ENCODE measurements at regions not wholly inside any gene's neighbourhood (a gene's known extent, or its start where the extent isn't known, plus 50 kb on each side); places are given as distances from the start of the nearest gene placed in this dataset.

DNA sequence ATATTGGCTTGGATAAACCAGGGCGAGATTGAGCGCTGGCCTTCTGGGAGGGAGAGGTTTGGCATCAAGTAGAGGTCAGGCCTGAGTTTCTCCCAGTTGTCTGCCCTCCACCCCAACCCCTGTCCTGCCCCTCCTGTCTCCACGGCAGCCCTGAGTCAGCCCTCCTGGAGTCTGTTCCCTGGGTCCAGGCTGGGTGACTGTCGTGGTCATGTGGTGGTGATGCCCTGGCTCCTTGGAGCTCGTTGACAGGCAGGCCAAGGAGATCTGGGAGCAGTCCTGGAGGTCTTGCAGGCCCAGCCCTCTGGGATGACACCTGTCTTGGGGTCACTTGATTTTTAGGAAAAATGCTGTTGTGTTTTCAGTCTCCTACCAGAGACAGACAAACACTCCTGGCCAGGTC lies 53.6 kb upstream of the PODXL start:
- DNase-seq (ENCODE audit: low spot score), result no peak

DNA sequence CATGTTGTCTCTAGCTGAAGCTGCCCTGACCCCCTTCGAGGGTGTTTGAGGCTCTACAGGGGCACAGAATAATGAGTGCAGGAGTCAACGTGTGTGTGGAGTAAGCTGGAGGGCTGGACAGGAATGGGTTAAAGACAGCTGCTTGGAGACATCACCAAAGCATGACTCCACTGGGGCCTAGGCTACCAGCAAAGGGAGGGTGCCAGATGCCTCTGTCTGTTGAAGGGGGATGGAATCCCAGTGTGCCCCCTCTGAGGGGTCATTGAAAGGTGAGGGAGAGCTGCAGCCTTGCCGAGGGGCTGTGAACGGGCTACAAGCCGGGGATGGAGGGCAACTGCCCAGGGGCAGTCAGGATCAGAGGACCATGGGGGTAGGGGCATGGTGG lies 51.7 kb upstream of the PODXL start:
- DNase-seq (ENCODE audit: low spot score), result no peak

DNA sequence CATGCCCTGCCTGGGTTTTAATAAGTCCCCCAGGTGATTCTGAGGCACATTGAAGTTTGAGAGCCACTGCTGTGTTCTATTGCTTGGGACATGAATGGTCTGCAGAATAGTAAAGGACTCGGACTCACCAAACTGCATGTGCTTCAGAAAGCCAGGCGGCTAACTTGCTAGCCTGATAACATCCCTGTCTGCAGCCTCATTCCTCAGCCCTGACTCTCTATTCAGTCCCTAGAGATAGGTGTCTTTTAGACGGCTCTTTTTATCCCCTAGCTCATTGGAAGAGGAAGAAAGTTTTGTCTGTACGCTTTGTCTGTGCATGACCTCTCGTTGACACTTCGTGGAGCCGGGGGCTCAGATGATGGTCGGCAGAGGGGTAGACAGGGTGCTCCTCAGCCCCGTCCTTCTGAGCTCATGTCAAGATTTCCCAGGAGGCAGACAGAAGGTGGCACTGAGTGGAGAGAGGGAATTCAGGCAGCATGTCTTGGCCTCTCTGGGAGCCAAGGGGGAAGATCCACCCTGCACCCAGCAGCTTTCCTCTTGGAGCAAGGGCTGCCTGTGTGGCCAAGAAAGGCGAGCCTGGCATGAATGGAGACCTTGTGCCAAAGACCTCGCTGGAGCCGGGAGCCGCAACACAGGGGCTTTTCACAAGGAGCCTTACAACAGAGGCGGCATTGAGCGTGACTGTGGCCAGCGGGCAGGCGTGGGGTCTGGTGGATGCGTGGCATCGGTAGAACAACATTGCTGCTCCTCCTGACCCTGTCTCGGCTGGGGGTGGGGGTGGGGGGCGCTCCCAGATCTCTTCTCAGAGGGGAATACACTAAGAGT lies 51.1 kb upstream of the PODXL start:
- DNase-seq (ENCODE audit: low spot score), result no peak

DNA sequence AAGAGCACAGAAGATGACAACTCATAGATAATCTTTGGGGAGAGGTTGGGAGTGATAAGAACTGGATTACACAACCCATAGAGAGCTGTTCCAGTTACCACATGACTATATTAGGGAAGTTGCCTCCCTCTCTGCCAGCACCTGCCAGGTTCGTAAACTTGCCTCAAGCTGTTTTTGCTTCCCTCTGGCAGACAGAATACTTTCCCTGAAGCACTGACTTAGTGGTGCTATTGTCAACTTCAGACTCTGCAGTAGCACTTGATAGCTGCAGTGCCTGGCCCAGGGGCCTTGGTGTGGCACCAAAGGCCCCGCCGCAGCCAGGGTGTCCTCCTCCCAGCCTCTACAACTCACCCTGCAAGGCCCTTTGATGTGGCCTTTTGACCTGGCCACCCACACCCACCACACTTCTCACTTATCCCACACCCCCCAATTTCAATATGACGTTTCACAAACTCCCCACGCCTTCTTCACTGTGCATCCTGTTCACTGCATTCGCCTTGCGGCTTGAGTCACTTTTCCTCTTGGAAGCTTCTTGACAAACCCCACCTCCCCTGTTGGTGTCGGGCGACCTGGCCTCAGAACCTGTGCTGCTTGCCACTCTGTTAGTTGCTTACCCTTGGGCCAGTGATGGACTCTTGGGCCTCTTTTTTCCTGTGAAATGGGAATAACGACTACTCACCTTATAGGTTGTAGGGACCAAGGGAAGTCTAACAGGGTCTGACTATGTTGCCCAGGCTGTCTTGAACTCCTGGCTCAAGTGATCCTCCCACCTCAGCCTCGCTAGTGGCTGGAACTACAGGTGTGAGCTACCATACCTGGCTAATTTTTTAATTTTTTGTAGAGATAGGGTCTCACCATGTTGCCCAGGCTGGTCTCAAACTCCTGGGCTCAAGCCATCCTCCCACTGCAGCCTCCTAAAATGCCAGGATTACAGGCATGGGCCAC lies 50.2 kb upstream of the PODXL start:
- no peak for DNase-seq (ENCODE audit: low spot score)
